ENCODE measurements at regions not wholly inside any gene's neighbourhood (a gene's known extent, or its start where the extent isn't known, plus 50 kb on each side); places are given as distances from the start of the nearest gene placed in this dataset.

GRCh38 chr4:144579411-144580030 lies 66.4 kb upstream of the HHIP start:
- TF ChIP-seq POLR2A (IDR thresholded peaks at IDR 0.05; ENCODE audit: low read depth, low read length) = no peak
- TF ChIP-seq TAF1 (IDR thresholded peaks at IDR 0.05; ENCODE audit: low read depth, low read length) = no peak
- TF ChIP-seq POLR2AphosphoS5 (IDR thresholded peaks at IDR 0.05; ENCODE audit: low read depth, low read length) = no peak
- no peak for TF ChIP-seq SPI1 (IDR thresholded peaks at IDR 0.05; ENCODE audit: low read depth, low read length)
- no peak for TF ChIP-seq POU2F2 (IDR thresholded peaks at IDR 0.05; ENCODE audit: low read depth, low read length)
